Loucy (cell line): ENCODE measurements at regions not wholly inside any gene's neighbourhood (a gene's known extent, or its start where the extent isn't known, plus 50 kb on each side); places are given as distances from the start of the nearest gene placed in this dataset.

Source experiments
- H2AFZ ChIP-seq: fragments of 200-600 bp; sonication (generic); 2 replicates; pipeline ENCODE4 v1.6.0; 2016; ENCODE audit warnings: antibody characterized with exemption, mild to moderate bottlenecking, low read length, moderate library complexity
- H3F3A ChIP-seq: fragments of 200-600 bp; 2 replicates; pipeline ENCODE4 v1.6.0; 2016; ENCODE audit warnings: antibody characterized with exemption, low read depth, mild to moderate bottlenecking
- H3K27me3 ChIP-seq: fragments of 200-600 bp; sonication (generic); 2 replicates; pipeline ENCODE4 v1.6.1; 2014; ENCODE audit warnings: low read length, mild to moderate bottlenecking; ENCODE audit not compliant: insufficient read depth, poor library complexity, severe bottlenecking
- H3K36me3 ChIP-seq: fragments of 200-600 bp; sonication (generic); 2 replicates; pipeline ENCODE4 v1.6.1; 2016; ENCODE audit warnings: low read length; ENCODE audit not compliant: insufficient read depth
- H3K4me1 ChIP-seq: fragments of 200-600 bp; sonication (generic); 2 replicates; pipeline ENCODE4 v1.5.1; 2014; ENCODE audit warnings: low read length, mild to moderate bottlenecking; ENCODE audit not compliant: insufficient read depth, poor library complexity, severe bottlenecking
- H3K4me2 ChIP-seq: fragments of 200-600 bp; sonication (generic); 2 replicates; pipeline ENCODE4 v1.6.0; 2014; ENCODE audit warnings: antibody characterized with exemption, low read length, low read depth, mild to moderate bottlenecking; ENCODE audit not compliant: poor library complexity, severe bottlenecking
- H3K4me3 ChIP-seq: fragments of 200-600 bp; sonication (generic); 2 replicates; pipeline ENCODE4 v1.5.1; 2014; ENCODE audit warnings: low read length, mild to moderate bottlenecking, mixed read lengths; ENCODE audit not compliant: poor library complexity, severe bottlenecking
- H3K79me2 ChIP-seq: fragments of 200-600 bp; sonication (generic); 2 replicates; pipeline ENCODE4 v1.6.1; 2014; ENCODE audit warnings: low read length; ENCODE audit not compliant: insufficient read depth
- H3K9ac ChIP-seq: fragments of 200-600 bp; sonication (generic); 2 replicates; pipeline ENCODE4 v1.6.0; 2014; ENCODE audit warnings: mild to moderate bottlenecking, low read depth, low read length, moderate library complexity; ENCODE audit not compliant: poor library complexity, severe bottlenecking
- H3K9me2 ChIP-seq: fragments of 200-600 bp; sonication (generic); replicated peaks from 2 replicates; pipeline ENCODE4 v1.6.1; 2016; ENCODE audit warnings: low read depth, low read length, mixed read lengths
- H3K9me3 ChIP-seq: fragments of 200-600 bp; sonication (generic); 2 replicates; pipeline ENCODE4 v1.6.1; 2014; ENCODE audit warnings: mild to moderate bottlenecking, antibody characterized with exemption, low read length, low read depth; ENCODE audit not compliant: insufficient read depth
- H4K20me1 ChIP-seq: fragments of 200-600 bp; sonication (generic); 2 replicates; pipeline ENCODE4 v1.6.0; 2014; ENCODE audit warnings: antibody characterized with exemption, low read length, mild to moderate bottlenecking; ENCODE audit not compliant: insufficient read depth, poor library complexity, severe bottlenecking
- EZH2phosphoT487 ChIP-seq: fragments of 200-600 bp; IDR thresholded peaks from 2 replicates; pipeline ENCODE4 v1.6.1; 2018; ENCODE audit warnings: antibody characterized with exemption, mild to moderate bottlenecking, moderate library complexity, borderline replicate concordance
- TF ChIP-seq, protein P1 (sequence below): fragments of 200-600 bp; sonication (generic); conservative IDR thresholded peaks from 2 replicates; pipeline ENCODE4 v1.5.1; 2014; ENCODE audit warnings: mild to moderate bottlenecking, antibody characterized with exemption, low read length

DNA sequence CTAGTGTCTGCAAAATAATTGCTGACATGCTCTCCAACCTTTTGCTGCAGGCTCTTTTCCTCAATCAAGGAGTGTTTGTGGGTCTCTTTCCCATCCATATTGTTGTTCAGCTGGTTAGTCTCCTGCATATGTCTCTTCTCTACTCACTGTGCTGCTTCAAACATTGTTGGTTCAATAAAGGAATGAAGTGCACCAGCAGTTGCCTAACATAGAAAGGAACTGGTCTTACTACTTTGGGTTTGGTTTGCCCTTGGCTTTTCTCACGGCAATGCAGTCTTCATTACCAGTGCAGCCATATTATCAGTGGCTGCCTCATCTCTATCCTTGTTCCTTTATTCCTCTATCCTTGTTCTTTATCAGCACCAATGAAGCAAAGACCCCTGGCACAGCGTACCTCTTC is 169.7 kb upstream of the TPK1 start:
- Histone ChIP-seq H3K9me3 (no peaks in the 10 kb centered on the region), H2AFZ (no peak overlapping the region), H4K20me1 (no peaks in the 10 kb centered on the region), H3K27me3 (no peaks in the 10 kb centered on the region), H3K4me1 (no peaks in the 10 kb centered on the region), H3K4me2 (no peak overlapping the region), H3K9ac (no peak overlapping the region), H3F3A (no peaks in the 10 kb centered on the region), H3K36me3 (no peaks in the 10 kb centered on the region), H3K79me2 (no peaks in the 10 kb centered on the region), H3K4me3 (no peak overlapping the region), H3K9me2 (no peaks in the 10 kb centered on the region)
- TF ChIP-seq, protein P1, sequence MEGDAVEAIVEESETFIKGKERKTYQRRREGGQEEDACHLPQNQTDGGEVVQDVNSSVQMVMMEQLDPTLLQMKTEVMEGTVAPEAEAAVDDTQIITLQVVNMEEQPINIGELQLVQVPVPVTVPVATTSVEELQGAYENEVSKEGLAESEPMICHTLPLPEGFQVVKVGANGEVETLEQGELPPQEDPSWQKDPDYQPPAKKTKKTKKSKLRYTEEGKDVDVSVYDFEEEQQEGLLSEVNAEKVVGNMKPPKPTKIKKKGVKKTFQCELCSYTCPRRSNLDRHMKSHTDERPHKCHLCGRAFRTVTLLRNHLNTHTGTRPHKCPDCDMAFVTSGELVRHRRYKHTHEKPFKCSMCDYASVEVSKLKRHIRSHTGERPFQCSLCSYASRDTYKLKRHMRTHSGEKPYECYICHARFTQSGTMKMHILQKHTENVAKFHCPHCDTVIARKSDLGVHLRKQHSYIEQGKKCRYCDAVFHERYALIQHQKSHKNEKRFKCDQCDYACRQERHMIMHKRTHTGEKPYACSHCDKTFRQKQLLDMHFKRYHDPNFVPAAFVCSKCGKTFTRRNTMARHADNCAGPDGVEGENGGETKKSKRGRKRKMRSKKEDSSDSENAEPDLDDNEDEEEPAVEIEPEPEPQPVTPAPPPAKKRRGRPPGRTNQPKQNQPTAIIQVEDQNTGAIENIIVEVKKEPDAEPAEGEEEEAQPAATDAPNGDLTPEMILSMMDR: no peak
- no peak for TF ChIP-seq EZH2phosphoT487

DNA sequence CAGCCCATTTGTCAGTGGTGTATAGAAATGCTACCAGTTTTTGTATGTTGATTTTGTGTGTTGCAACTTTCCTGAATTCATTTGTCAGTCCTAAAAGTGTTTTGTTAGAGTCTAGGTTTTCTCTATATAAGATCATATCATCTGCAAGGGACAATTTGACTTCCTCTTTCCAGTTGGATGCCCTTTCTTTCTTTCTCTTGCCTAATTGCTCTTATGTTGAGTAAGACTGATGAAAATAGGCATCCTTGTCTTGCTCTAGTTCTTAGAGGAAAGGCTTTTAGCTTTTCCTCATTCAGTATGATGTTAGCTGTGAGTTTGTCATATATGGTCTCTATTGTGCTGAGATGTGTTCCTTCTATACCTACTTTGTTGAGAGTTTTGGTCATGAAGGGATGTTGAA is 161.7 kb upstream of the TPK1 start:
- Histone ChIP-seq H3K36me3 (no peaks in the 10 kb centered on the region), H3K4me3 (no peak overlapping the region), H4K20me1 (no peaks in the 10 kb centered on the region), H2AFZ (no peak overlapping the region), H3K9ac (no peak overlapping the region), H3K9me3 (no peaks in the 10 kb centered on the region), H3K4me1 (no peaks in the 10 kb centered on the region), H3K27me3 (no peaks in the 10 kb centered on the region), H3K4me2 (no peak overlapping the region), H3K9me2 (no peaks in the 10 kb centered on the region), H3K79me2 (no peaks in the 10 kb centered on the region), H3F3A (no peaks in the 10 kb centered on the region)
- TF ChIP-seq, protein P1: no peak
- no peak for TF ChIP-seq EZH2phosphoT487

DNA sequence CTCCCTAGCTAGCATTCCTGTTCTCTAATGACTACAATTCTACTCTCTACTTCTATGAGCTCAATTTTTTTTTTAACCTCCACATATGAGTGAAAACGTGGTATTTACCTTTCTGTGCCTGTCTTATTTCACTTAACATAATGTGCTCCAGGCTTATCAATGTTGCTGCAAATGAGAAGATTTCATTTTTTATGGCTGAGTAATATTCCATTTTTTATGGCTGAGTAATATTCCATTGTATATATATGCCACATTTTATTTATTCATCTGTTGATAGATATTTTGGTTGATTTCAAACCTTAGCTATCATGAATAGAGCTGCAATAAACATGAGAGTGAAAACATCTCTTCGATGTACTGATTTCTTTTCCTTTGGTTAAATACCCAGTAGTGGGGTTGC is 159.6 kb upstream of the TPK1 start:
- Histone ChIP-seq H3K4me2 (no peak overlapping the region), H3K9me2 (no peaks in the 10 kb centered on the region), H3K4me1 (no peaks in the 10 kb centered on the region), H3K9me3 (no peaks in the 10 kb centered on the region), H3K36me3 (no peaks in the 10 kb centered on the region), H3K9ac (no peak overlapping the region), H3K27me3 (no peaks in the 10 kb centered on the region), H2AFZ (no peak overlapping the region), H3K4me3 (no peak overlapping the region), H4K20me1 (no peaks in the 10 kb centered on the region), H3F3A (no peaks in the 10 kb centered on the region), H3K79me2 (no peaks in the 10 kb centered on the region)
- TF ChIP-seq EZH2phosphoT487: no peak
- TF ChIP-seq, protein P1: no peak
